NT2/D1 (cell line): ENCODE measurements at regions not wholly inside any gene's neighbourhood (a gene's known extent, or its start where the extent isn't known, plus 50 kb on each side); places are given as distances from the start of the nearest gene placed in this dataset.

ENCODE experiments used
- DNase-seq: peaks from one replicate; pipeline ENCODE4 v3.0.0-alpha.2; 2011; ENCODE audit warnings: low read depth, low spot score
- H3K27me3 ChIP-seq: 2 replicates; pipeline ENCODE4 v1.6.0; 2011; ENCODE audit warnings: mild to moderate bottlenecking; ENCODE audit not compliant: insufficient read length, insufficient read depth
- H3K36me3 ChIP-seq: 2 replicates; pipeline ENCODE4 v1.6.1; 2011; ENCODE audit warnings: mild to moderate bottlenecking, low read length, mixed read lengths; ENCODE audit not compliant: insufficient read depth, insufficient read length
- H3K4me1 ChIP-seq: 2 replicates; pipeline ENCODE4 v1.5.1; 2011; ENCODE audit not compliant: insufficient read depth, insufficient read length
- H3K4me3 ChIP-seq: 2 replicates; pipeline ENCODE4 v1.5.1; 2011; ENCODE audit warnings: low read depth; ENCODE audit not compliant: insufficient read length
- H3K9ac ChIP-seq: 2 replicates; pipeline ENCODE4 v1.6.0; 2011; ENCODE audit warnings: low read depth; ENCODE audit not compliant: insufficient read length
- H3K9me3 ChIP-seq: 2 replicates; pipeline ENCODE4 v1.5.1; 2011; ENCODE audit warnings: mild to moderate bottlenecking, low read length; ENCODE audit not compliant: insufficient read depth
- SUZ12 ChIP-seq: IDR thresholded peaks from 2 replicates; pipeline ENCODE4 v1.6.1; 2011; ENCODE audit not compliant: insufficient read length, insufficient read depth; ENCODE audit errors: extremely low read depth
- YY1 ChIP-seq: IDR thresholded peaks from 2 replicates; pipeline ENCODE4 v1.6.1; 2011; ENCODE audit not compliant: insufficient read length, insufficient read depth
- ZNF274 ChIP-seq: IDR thresholded peaks from 2 replicates; pipeline ENCODE4 v1.6.1; 2011; ENCODE audit warnings: mild to moderate bottlenecking, low read depth, low read length

DNA sequence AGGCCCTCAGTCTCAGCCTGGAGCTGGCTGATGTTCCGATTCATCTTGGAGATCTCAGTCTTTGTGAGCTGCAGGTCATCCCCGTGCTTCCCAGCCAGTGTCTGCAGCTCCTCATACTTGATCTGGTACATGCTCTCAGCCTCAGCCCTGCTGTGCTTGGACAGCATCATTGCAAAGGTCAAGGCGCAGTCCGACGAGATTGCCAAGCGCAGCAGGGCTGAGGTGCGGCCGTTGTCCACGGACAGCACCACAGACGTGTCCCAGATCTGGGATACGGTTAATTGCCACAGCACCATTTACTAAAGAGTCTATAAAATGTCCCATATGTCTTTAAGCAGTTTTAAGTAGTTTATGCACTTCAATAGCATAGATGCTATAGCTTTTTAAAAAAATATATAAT lies 965.7 kb downstream of the FSCB start:
- Histone ChIP-seq H3K9ac (no peak overlapping the region), H3K4me3 (no peak overlapping the region), H3K36me3 (no peaks in the 10 kb centered on the region), H3K4me1 (no peaks in the 10 kb centered on the region), H3K27me3 (no peaks in the 10 kb centered on the region), H3K9me3 (no peaks in the 10 kb centered on the region)
- TF ChIP-seq ZNF274 = no peak
- no peak for TF ChIP-seq SUZ12
- TF ChIP-seq YY1 = no peak
- no peak for DNase-seq

DNA sequence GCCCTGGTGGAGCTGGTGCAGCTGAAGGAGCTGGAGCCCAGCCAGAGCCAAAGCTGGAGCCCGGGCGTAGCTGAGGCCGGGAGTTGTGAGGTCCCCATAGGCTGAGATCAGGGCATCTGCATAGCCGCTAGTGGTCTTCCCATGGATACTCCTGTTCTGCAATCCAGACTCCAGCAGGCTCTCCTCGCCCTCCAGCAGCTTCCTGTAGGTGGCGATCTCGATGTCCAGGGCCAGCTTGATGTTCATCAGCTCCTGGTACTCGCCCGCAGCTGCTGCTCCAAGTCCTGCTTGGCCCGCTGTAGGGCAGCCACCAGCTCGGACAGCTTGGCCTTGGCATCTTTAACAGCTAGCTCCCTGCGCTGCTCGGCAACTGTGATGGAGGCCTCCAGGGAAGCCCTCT lies 966.1 kb downstream of the FSCB start:
- H3K4me1 ChIP-seq = no peaks in the 10 kb centered on the region
- H3K36me3 ChIP-seq = no peaks in the 10 kb centered on the region
- H3K4me3 ChIP-seq = no peak overlapping the region
- DNase-seq = peak; percentile 11
- no peaks in the 10 kb centered on the region for H3K27me3 ChIP-seq
- TF ChIP-seq SUZ12 (no peak), YY1 (no peak), ZNF274 (no peak)
- no peaks in the 10 kb centered on the region for H3K9me3 ChIP-seq
- H3K9ac ChIP-seq = no peak overlapping the region

DNA sequence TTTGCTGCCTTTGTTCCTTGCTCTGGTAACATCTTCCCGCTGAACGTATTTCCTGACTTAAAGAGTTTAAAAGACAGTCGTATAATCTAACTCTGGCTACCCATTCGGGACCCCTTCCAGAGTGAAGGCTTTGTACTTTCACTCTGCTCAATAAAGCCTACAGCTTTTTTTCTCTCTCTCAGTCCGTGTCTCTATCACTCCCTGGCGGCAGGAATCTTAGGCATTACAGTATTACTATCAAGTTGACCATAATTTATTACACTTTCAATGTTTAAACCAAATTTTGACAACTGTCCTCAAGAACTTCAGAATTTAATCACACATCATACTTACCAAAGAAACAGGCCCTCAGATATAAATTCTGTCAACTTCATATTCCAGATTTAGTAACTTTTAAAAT lies 967.9 kb downstream of the FSCB start:
- H3K36me3 ChIP-seq = no peaks in the 10 kb centered on the region

DNA sequence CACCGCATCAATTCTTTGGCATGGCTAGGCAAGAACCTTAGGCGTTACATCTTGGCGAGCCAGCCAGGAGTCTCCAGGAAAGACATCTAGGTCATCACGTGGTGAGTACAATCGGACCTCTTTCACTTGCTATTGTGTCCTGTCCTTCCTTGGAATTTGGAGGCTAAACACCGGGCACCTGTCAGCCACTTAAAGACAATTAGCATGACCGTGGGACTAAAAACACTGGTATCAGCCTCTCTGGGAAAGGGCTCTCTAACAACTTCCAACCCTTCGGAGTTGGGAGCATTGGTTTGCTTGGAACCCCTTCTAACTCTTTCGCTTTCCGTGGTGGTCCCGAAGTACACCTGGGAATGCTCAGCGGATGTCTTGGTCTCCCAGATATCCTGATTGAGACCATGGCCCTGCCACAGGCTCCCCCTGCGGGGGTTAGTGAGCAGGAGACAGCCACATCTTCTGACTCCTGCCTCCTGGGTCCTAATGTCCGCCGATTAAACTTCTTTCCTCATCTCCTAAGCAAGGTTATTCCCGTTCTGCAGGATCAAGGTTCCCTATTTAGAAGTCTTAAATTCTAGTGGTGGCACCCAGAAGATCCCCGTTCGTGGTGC lies 971.7 kb downstream of the FSCB start:
- H3K4me1 ChIP-seq = no peaks in the 10 kb centered on the region
- no peaks in the 10 kb centered on the region for H3K9me3 ChIP-seq
- H3K36me3 ChIP-seq = no peaks in the 10 kb centered on the region
- H3K27me3 ChIP-seq = no peaks in the 10 kb centered on the region
- H3K4me3 ChIP-seq = no peak overlapping the region
- DNase-seq = no peak
- H3K9ac ChIP-seq = no peak overlapping the region
- TF ChIP-seq ZNF274 (no peak), YY1 (no peak), SUZ12 (no peak)

More for the DNA sequence above, 967.9 kb downstream of the FSCB start:
- no peak overlapping the region for H3K4me3 ChIP-seq
- no peaks in the 10 kb centered on the region for H3K4me1 ChIP-seq
- H3K9me3 ChIP-seq = no peaks in the 10 kb centered on the region
- H3K27me3 ChIP-seq = no peaks in the 10 kb centered on the region
- TF ChIP-seq SUZ12 (no peak), YY1 (no peak), ZNF274 (no peak)
- DNase-seq = peak; percentile 3
- no peak overlapping the region for H3K9ac ChIP-seq

- H3K9ac ChIP-seq = no peak overlapping the region
- no peaks in the 10 kb centered on the region for H3K27me3 ChIP-seq
- no peak for DNase-seq
- TF ChIP-seq YY1 (no peak), ZNF274 (no peak), SUZ12 (no peak)
- no peak overlapping the region for H3K4me3 ChIP-seq
- H3K9me3 ChIP-seq = no peaks in the 10 kb centered on the region
- H3K36me3 ChIP-seq = no peaks in the 10 kb centered on the region
- no peaks in the 10 kb centered on the region for H3K4me1 ChIP-seq
Observed at GRCh38 chr14:43532825-43533416, 974.2 kb downstream of the FSCB start.

- DNase-seq = no peak
- Histone ChIP-seq H3K9me3 (no peaks in the 10 kb centered on the region), H3K9ac (no peak overlapping the region), H3K4me1 (no peaks in the 10 kb centered on the region), H3K27me3 (no peaks in the 10 kb centered on the region), H3K4me3 (no peak overlapping the region), H3K36me3 (no peaks in the 10 kb centered on the region)
- no peak for TF ChIP-seq ZNF274
- TF ChIP-seq YY1 = no peak
- no peak for TF ChIP-seq SUZ12
Observed at GRCh38 chr14:43528321-43528720, 978.8 kb downstream of the FSCB start.

DNA sequence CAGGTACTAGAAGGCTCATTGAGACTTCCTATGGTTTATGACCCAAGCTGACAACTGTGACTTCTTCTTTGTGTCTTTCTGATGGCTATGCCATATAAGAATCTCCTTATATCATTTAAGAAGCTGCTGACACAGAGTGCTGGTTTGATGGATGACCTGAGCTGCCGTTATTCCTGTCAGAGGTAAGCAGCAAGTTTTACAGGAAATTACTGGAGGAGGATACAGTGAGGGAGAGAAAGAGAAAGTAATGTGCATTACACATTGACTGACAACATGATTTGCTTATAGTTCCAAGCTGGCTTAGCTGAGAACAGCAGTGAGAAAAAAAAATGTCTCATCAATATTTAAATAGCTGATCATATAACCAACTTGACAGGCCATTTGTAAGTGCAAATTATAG lies 981.4 kb downstream of the FSCB start:
- DNase-seq = no peak
- Histone ChIP-seq H3K4me3 (no peak overlapping the region), H3K9ac (no peak overlapping the region), H3K36me3 (no peaks in the 10 kb centered on the region), H3K27me3 (no peaks in the 10 kb centered on the region), H3K4me1 (no peaks in the 10 kb centered on the region), H3K9me3 (no peaks in the 10 kb centered on the region)
- TF ChIP-seq YY1 (no peak), SUZ12 (no peak), ZNF274 (no peak)
